HPDE6-E6E7 (cell line): ENCODE measurements at regions not wholly inside any gene's neighbourhood (a gene's known extent, or its start where the extent isn't known, plus 50 kb on each side); places are given as distances from the start of the nearest gene placed in this dataset.

ENCODE experiments used
- DNase-seq: peaks from one replicate; pipeline ENCODE4 v3.0.0; 2011; ENCODE audit warnings: missing footprints; ENCODE audit errors: extremely low spot score

- DNase-seq, result no peak
Measured at GRCh38 chrX:39905946-39906345, 191.8 kb downstream of the BCOR start.

DNA sequence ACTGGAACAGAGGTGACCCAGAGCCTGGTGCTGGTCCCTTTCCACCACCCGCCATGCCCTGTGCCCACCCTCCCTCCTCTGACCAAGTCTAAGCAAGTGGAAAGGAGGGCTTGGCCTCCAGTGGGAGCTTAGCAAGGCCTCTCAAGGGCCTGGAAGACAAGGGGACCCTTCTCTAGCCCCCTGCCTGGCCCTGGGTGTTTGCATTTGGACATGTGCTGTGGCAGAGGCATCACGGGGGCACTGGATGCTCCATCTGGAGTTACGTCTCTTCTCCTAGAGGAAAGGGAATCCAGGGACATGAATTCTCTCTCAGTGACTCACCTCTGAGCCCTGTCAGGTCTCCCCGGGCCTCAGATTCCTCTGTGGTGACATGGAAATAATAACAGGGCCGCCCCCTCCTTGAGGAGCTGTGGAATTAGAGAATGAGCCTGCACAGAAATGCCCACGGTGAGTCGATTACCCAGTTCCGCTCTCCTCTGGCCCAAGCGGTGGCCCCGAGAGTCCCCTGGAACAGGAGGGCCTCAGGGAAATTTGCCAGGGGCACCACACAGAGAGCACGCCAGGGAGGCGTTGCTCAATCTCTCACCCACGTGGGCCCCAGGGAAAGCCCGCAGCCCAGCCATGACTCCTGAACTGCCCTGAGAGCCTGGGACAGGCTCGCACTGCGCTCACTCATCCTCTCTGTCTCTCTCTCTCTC, 189.6 kb downstream of the BCOR start:
- peak; percentile 45 for DNase-seq

DNA sequence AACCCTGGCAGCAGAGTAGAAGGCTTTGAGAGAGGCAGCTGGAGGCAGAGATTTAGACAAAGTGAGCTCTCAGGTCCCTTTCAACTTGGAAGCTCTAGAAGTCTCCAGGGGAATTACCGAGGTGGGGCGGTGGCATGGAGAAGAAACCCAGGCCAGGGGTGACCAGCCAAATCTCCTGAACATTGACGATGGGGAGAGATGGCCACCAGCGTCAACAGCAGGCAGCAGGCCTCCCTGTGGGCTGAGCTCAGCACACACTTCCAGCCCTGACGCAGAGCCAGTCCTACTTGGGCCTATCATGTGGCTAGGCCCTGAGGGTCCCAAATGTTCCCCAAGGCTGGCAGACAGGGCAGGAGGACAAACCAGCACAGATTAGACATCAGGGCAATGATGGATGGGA, 187.8 kb downstream of the BCOR start:
- DNase-seq, result no peak

DNA sequence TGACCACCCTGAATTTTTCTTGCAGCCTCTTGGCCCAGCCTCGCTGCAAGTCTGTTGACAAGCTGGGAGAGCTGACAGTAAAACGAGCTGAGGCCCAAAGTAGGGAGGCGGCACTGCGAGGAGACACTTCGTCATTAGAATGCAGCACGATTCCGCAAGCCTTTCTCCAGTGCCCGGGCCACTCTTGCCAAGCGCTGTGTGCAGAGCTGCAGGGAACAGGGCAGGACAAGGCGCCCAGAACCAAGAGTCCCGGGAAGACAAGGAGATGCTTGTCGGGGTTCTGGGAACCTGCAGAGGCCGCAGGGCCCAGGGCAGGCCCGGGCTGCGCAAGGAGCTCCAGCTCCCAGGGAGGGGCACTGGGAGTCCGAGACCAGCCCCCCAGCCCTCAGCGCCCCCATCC, 187.1 kb downstream of the BCOR start:
- DNase-seq, result no peak

GRCh38 chrX:39911278-39911897, 186.4 kb downstream of the BCOR start:
- no peak for DNase-seq

GRCh38 chrX:39912126-39912525, 185.6 kb downstream of the BCOR start:
- DNase-seq, result no peak

DNA sequence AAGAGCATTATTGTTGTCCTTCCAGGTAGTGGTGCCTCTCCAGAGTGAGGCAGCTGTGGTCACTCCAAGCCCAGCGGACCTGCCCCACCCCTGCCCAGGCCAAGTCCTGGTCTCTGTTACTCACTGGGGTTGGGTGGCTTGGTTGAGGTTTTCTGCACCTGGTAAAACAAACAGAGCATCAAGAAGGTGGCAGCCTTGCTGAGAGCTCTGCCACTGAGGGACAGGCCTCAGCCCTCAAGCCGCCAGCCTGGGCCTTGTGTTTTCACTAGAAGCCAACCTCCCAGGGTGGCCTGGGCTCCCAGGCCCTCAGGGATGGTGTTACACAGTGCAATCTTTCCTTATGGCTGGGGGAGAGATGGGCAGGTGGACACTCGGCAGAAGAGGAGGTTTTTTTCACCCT, 182.7 kb downstream of the BCOR start:
- no peak for DNase-seq

DNA sequence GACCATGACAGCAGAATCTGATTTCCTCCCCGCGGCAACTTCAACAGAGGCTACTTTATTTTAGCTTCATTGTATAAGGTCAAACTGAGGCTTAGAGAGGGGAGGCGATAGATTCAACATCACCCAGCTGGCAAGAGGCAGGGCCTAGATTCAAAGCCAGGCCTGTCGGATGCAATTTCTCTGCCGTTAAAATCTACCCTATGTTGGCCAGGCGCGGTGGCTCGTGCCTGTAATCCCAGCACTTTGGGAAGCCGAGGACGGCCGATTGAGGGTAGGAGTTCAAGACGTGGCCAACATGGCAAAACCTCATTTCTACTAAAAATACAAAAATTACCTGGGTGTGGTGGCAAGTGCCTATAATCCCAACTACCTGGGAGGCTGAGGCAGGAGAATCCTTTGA, 182.2 kb downstream of the BCOR start:
- no peak for DNase-seq

DNA sequence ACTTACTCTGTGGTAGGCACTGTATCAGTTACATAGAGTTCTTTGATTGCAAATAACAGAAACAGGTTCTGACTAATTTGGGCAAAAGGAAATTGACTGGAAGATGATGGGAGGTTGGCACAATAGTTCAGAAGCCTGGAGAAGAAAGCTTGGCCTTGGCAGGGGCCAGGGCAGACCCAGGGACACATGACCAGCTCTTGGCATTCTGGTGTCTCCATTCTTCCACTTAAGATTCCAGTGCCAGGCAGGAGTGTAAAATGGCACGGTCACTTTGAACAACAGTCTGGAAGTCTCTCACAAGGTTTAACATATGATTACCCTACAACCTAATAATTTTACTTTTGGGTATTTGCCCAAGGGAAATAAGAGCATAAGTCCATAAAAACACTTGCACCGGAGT, 175.9 kb downstream of the BCOR start:
- DNase-seq, result no peak

DNA sequence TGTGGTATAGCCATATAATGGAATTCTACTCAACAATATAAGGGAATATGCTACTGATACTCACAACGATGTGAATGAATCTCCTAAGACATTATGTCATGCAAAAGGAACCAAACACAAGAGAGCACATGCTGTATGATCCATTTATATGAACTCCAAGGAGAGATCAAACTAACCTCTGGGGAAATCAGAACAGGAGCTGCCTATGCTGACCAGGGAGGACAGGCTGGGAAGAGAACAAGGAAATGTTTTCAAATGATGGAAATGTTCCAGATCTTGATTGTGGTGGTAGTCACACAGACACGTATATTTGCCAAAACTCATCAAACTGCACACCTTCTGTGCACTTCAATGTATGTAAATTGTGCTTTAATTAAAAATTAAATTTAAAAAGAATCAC, 175.3 kb downstream of the BCOR start:
- DNase-seq, result no peak

DNA sequence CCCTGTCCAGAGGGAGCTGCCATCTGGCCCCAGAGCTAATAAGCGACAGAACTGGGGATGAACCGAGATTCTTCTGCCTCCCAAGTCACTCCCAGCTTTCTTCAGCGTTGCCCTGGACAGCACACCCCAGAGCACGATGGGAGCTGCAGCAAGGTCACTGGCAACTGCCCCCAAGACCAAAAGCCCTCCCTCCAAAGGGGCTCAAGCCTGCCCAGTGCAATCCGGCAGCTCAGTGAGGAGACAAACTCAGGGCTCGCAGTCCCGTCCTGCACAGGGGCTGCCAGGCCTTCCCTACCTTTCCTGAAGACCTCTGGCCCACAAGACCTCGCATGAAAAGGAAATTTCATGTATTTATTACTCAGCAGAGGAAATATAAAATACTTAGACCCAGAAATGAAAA, 174.8 kb downstream of the BCOR start:
- DNase-seq, result no peak

DNA sequence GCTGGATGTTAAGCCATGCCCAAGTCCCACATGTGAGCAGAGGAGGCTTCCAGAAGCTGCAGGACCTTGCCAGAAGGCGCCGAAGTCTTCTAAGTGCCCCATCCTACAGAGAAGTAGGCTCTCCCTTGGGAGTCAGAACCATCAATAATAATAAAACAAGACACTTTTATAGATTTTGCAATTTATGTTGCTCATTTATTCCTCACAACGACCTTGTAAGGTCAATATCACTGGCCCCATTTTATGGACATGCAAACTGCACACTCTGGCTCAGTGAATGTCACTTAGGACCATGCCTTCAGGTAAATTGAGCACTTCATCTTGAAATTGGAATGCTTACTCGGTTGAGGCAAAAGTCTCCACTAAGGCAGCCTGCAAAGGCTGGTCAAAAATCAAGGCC, 170.4 kb downstream of the BCOR start:
- DNase-seq, result no peak

GRCh38 chrX:39928704-39929378, 168.9 kb downstream of the BCOR start:
- peak; percentile 38 for DNase-seq

DNA sequence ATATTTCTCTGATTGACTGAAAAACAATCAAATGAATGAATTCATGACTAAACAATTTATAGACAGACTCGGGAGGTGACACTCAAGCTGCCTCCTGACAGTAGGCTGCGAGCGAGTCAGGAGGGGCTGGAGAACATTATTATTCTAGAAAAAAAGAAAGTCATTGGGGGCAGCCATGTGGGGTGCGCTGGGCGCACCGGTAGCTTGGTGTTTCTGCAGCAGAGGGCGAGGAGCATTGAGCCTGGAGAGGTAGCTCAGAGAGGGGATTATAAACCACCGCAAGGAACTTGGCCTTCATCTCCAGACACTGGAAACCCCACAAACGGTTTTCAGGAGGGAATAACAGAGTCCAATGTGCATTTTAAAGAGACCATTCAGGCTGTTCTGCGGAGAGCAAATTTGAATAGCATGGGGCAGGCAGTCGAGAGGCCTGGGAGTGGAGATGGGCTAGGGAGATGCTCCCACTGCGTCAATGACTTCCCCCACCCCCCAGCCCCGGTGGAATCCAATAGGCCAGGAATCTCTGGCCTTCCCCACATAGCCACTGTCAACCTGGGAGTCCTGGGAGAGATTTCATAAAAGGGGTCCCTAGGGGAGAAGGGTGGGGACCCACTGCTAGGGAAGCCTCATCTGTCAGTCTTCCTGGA, 168.3 kb downstream of the BCOR start:
- DNase-seq, result no peak

- DNase-seq, result no peak
Measured at GRCh38 chrX:39930786-39931528, 166.8 kb downstream of the BCOR start.

GRCh38 chrX:39931529-39932282, 166.1 kb downstream of the BCOR start:
- no peak for DNase-seq

DNA sequence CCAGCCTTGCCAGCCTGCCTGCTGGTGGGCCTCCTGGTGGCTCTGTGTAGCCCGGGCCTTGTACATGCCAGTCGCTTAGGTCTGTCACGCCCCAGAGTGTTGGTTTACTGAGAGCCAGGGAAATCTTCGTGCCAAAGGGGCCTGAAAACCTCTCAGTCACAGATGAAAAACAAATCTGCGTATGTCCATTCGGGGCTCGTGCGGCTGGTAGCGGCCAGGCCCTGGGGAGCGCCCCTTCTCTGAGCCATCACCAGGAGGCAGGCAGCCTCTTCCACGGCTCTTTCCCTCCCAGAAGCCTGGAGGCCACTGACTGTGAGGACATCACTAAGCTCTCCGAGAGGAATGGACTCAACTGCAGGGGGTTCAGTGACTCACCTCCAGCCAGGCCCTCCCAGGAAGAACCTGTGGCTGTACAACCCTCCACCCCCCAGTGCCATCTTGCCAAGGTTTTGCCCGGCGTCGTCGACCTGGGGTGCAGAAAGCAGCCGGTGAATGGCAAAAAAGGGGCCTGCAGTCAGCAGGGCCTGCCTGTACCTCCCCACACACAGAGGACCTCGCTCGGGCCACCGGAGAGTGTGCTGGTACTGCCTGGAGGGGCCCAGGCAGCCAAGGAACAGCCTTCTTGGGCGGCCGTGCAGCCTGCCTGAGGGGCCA, 162.2 kb downstream of the BCOR start:
- DNase-seq, result no peak

DNA sequence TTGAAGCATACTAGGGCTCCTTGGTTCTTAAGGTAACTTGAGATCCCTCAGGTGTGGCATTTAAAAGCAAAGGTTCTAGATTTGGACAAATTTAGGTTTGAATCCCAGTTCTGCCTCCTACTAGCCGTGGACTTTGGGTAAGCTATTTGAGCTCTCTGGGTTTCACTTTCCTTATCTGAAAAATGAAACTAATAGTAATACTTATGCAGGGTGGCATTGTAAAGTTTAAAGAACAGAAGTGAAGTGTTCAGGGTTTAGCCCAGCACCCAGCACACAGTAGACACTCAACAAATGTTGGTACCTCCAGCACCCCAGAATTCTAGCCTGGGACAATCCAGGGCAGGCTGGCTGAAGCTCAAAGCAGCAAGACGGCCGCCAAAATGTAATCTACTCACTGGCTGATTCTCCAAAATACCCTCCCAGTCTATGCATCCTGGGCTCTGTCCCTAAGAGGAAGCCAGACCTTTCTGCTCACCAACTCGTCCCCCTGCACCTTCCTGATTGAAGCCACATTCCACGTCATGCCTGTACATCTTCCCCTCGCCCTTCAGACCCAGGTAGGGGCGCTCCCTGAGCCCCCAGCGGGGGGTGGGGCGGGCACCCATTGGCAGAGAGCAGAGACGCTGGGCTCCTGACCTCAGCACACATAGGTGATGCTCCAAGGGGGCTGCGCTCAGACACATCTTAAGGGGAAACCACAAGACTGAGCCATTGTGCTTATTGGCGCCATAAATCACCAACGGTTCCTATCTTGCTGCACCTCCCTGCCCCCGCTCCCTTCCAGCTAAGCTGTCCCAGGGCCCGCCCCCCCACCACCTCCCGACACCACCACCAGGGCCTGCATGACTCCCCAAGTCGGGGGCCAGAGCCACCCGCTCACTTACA, 160.6 kb downstream of the BCOR start:
- DNase-seq, result no peak

- no peak for DNase-seq
Measured at GRCh38 chrX:39938466-39938865, 159.3 kb downstream of the BCOR start.

DNA sequence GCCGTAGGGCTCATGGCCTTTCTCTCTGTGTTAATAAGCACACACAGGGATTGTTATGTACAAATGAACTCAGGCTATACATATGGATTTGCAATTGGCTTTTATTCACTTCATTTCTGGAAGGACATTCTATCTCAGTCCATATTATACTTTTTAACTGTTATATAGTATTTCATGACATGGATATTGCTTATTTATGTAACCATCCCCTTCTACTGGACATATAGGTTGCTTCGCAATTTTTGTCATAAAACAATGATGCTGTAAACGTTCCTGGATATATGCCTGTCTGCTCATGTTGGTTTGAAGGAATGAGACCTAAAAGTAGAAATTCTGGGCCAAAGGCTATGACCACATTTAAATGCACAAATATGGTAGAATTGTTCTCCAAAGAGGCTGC, 158.1 kb downstream of the BCOR start:
- no peak for DNase-seq
